NCI-H146 treated with DMSO at 0.1 percent for 48 hours (cell line): ENCODE measurements at regions not wholly inside any gene's neighbourhood (a gene's known extent, or its start where the extent isn't known, plus 50 kb on each side); places are given as distances from the start of the nearest gene placed in this dataset.
"Not testable (repeated sequence)": the region's sequence is repeated elsewhere in the genome, so short reads cannot be mapped to it uniquely, and the experiment has no call there.

Experiments used
- DNase-seq: peaks from one replicate; lab custom pipeline; 2025; ENCODE audit not compliant: unreplicated experiment; lab: John Stamatoyannopoulos, UW

DNA sequence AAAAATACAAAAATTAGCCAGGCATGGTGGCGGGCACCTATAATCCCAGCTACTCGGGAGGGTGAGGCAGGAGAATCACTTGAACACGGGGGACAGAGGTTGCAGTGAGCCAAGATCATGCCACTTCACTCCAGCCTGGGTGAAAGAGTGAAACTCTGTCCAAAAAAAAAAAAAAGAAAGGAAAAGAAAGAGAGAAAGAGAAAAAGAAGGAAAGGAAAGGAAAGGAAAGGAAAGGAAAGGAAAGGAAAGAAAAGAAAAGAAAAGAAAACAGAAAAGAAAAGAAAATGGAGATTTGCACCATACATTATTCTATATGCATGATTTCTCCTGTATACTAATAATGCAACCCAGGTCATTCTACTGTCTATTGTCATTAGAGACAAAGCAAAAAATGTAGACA, 421.5 kb downstream of the PCDH19 start:
- not testable (repeated sequence) for DNase-seq

- no peak for DNase-seq
Observed at GRCh38 chrX:99973572-99974226, 436.4 kb downstream of the PCDH19 start.

GRCh38 chrX:99939883-99940232, 470.2 kb downstream of the PCDH19 start:
- DNase-seq: no peak

- DNase-seq: not testable (repeated sequence)
Observed at GRCh38 chrX:99939206-99939882, 470.7 kb downstream of the PCDH19 start.

DNA sequence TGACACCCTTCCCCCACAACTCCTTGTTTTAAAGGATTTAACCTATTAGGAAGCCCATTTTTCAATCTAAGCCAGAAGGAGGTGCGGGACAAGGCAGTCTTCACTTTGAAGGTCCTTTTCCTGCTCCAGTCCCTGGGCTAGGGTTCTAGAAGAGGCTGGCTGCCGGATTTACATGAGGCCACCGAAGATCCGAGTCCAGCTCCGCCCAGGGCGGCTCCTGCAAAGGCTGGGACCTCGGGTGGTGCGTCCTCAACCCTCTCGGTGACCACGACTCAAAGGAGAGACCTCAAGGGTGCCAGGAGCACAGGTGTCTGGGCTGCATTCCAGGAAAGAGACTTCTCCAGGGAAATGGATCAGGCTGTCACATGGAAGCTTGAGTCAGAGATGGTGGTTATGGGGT, 471.6 kb downstream of the PCDH19 start:
- no peak for DNase-seq

GRCh38 chrX:99933865-99934264, 476.2 kb downstream of the PCDH19 start:
- no peak for DNase-seq

GRCh38 chrX:99914635-99915034, 495.4 kb downstream of the PCDH19 start:
- DNase-seq: peak; percentile 32

DNA sequence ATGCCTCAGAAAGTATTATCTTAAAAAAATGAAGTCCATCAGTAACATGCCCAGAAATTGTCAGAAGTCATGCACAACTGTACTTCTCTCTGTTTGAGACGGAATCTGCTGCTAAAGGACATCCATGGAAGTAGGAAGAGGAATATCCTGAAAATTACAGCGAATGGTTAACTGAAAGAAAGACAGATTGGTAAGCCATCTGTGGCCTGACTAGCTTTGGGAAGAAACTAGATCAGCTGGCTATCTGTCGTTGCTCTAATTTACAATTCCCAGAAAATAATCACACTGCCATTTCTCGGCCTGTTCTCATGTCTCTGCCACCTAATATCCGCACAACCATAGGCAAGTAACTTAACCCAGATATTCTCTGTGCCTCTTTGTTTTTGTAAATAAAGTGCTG, 496.5 kb downstream of the PCDH19 start:
- no peak for DNase-seq

- no peak for DNase-seq
Observed at GRCh38 chrX:99909946-99910345, 500.1 kb downstream of the PCDH19 start.

- no peak for DNase-seq
Observed at GRCh38 chrX:99901091-99901490, 509.0 kb downstream of the PCDH19 start.

DNA sequence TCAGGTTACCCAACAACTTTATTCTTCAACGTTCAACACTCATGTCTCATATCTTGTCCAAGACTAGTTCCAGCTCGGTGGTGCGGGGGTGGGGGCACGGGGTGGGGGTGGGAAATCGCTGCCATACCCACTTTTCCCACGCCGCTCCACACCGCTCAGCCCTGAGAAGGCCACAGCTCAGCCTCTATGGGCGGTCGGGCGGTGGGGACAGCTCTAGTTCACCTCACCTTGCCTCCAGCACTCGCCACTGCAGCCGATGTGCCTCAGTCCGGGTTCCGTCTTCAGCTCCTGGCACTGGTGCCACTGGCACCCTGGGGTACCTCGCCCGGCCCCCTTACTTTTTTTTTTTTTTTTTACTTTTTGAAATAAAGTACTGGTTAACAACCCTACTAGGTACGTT, 522.2 kb downstream of the PCDH19 start:
- no peak for DNase-seq

- DNase-seq: no peak
Observed at GRCh38 chrX:99857455-99857854, 552.6 kb downstream of the PCDH19 start.

- no peak for DNase-seq
Observed at GRCh38 chrX:99833821-99834220, 576.3 kb downstream of the PCDH19 start.

GRCh38 chrX:99820197-99820596, 589.9 kb downstream of the PCDH19 start:
- DNase-seq: no peak

DNA sequence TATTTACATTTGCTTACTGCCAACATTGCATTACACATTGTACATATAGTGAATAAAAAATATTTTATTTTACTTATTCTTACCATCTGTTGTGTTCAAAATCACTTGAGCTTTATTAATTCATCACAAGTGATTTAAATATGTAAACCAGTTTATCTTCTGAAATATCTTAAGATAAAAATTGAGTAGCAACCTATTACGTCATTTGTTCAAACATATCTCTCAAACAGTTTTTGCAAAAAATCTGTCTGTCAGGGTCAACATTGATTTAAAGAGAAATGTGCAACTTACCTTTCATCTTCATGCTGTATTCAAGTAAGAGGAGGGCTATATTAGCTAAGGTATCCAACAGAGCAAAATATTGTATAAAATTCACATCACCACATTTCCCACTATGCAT, 610.1 kb downstream of the PCDH19 start:
- DNase-seq: no peak

DNA sequence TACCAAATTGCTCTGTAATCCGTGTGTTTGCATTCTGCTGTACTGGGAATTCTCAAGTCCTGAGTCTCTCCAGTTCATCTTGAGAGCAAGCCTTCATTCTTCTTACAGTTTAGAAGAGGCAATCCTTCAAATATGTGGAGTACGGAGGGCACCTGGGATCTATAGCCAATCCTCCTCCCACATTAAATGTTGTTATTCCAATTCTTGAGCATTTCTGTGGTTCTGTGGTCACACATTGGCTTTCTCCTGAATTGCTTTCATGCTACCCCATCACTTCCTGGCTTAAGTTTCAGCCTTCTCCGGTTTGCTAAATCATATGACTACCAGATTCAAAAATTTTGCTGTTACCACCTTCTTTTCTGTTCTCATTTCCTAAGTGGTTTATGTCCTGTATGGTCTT, 611.1 kb downstream of the PCDH19 start:
- no peak for DNase-seq

GRCh38 chrX:99795495-99795894, 614.6 kb downstream of the PCDH19 start:
- DNase-seq: no peak

- no peak for DNase-seq
Observed at GRCh38 chrX:99782516-99783040, 627.5 kb downstream of the PCDH19 start.

- no peak for DNase-seq
Observed at GRCh38 chrX:99777912-99778311, 632.2 kb downstream of the PCDH19 start.

GRCh38 chrX:99761731-99762130, 648.3 kb downstream of the PCDH19 start:
- DNase-seq: no peak

- no peak for DNase-seq
Observed at GRCh38 chrX:99752776-99753175, 657.3 kb downstream of the PCDH19 start.

DNA sequence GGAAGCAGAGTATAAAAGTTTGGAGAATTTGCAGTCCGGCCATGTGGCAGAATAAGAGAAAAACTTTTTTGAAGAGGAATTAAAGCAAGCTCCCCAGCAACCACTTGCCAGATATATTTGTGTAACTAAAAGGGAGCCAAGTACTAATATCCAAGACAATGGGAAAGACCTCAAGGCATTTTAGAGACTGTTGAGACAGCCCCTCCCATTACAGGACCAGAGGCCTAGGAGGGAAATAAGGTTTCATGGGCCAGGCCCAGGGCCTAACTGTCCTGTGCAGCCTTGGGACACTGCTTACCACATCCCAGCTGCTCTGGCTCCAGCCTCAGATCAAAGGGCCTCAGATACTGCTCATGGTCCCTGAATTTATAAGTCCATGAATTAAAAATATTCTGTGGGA, 659.4 kb downstream of the PCDH19 start:
- no peak for DNase-seq

DNA sequence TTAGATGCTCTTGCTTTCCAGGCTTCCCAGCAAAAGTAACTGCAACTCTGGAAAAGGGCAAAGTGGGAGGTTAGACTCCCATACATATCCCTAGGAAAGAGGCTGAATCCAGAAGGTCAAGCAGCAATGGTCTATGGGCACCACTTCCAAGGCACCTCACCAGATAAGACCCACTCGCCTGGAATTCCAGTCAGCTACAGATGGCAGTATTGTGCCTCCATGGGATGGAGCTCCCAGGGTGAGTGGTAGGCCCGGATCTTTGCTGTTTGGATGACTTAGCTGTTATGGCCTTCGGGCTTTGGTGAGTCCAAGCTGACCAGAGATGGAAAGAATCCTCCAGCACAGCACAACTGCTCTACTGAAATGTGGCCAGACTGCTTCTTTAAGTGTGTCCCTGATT, 688.0 kb downstream of the PCDH19 start:
- no peak for DNase-seq
